ENCODE measurements at regions not wholly inside any gene's neighbourhood (a gene's known extent, or its start where the extent isn't known, plus 50 kb on each side); places are given as distances from the start of the nearest gene placed in this dataset.

DNA sequence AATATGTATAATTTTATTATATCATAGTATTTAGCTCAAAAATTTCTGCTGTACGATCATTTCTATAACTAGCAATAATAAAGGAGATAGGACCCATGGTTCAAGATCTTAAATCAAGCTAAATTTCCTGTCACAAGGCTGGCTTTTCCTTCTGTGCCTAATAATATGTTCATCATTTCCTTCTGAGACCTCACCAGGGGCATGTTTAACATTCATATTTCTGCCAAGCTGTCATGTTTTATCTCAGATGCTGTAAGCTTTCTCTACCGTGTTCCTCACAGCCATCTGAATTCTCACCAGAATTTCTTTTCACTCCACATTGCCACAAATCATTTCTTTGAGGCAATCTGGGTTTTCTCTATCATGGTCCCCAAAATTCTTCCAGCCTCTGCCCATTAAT, 482.3 kb upstream of the SGCG start:
- TF ChIP-seq POLR2A (IDR thresholded peaks at IDR 0.05) (no peak), POLR2AphosphoS5 (IDR thresholded peaks at IDR 0.05) (no peak)
- TF ChIP-seq, protein P1, sequence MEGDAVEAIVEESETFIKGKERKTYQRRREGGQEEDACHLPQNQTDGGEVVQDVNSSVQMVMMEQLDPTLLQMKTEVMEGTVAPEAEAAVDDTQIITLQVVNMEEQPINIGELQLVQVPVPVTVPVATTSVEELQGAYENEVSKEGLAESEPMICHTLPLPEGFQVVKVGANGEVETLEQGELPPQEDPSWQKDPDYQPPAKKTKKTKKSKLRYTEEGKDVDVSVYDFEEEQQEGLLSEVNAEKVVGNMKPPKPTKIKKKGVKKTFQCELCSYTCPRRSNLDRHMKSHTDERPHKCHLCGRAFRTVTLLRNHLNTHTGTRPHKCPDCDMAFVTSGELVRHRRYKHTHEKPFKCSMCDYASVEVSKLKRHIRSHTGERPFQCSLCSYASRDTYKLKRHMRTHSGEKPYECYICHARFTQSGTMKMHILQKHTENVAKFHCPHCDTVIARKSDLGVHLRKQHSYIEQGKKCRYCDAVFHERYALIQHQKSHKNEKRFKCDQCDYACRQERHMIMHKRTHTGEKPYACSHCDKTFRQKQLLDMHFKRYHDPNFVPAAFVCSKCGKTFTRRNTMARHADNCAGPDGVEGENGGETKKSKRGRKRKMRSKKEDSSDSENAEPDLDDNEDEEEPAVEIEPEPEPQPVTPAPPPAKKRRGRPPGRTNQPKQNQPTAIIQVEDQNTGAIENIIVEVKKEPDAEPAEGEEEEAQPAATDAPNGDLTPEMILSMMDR (IDR thresholded peaks at IDR 0.05): no peak
- H3K27ac ChIP-seq: no peak overlapping the region

DNA sequence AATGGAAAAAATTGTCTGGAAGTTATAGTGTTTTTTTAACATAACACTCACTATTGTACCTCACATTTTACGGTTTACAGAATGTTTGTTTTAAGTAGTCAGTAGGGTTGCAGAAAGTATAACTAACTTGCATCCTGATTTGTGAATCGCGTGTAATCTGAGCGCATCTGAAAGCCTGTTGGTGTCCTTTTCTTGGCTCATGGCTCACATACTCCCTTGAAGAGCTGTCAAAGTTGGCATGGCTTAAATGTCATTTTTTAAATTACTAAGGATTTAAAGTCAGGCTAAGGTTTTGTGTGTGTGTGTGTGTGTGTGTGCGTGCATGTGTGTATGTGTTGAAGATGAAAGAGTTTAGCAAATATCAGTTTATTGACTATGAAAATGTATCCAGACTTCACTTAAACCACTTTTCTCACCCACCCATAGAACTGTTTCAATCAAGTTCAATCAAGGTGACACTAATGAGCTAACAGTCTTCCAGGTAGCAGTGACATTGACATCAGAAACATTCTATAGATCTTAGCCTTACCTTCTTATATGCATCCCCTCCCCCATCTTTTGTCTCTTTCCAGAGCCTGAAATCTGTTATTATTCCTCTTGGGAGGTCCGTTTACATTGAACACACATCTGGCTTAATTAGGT, 480.4 kb upstream of the SGCG start:
- Histone ChIP-seq H3K9me3 (no peaks in the 10 kb centered on the region), H3K36me3 (no peaks in the 10 kb centered on the region), H3K4me1 (no peaks in the 10 kb centered on the region), H3K27ac (no peak overlapping the region), H3K4me3 (no peak overlapping the region), H3K27me3 (no peaks in the 10 kb centered on the region)
- DNase-seq (ENCODE audit: low spot score in 2 of 2): no peak
- intact Hi-C loops (cut with DNase I; ENCODE audit: low total_unique reads): no loop called here
- TF ChIP-seq, protein P1 (IDR thresholded peaks at IDR 0.05): no peak
- TF ChIP-seq POLR2AphosphoS5 (IDR thresholded peaks at IDR 0.05): no peak
- no peak for TF ChIP-seq POLR2A (IDR thresholded peaks at IDR 0.05)

More for the DNA sequence above, 482.3 kb upstream of the SGCG start:
- Histone ChIP-seq H3K9me3 (peaks cover 0 to 13% of the 10 kb centered on the region in 2 donors), H3K36me3 (no peaks in the 10 kb centered on the region), H3K4me1 (no peaks in the 10 kb centered on the region), H3K27me3 (no peaks in the 10 kb centered on the region), H3K4me3 (no peak overlapping the region)
- DNase-seq (ENCODE audit: low spot score in 2 of 2): no peak
- intact Hi-C loops (cut with DNase I; ENCODE audit: low total_unique reads): no loop called here

DNA sequence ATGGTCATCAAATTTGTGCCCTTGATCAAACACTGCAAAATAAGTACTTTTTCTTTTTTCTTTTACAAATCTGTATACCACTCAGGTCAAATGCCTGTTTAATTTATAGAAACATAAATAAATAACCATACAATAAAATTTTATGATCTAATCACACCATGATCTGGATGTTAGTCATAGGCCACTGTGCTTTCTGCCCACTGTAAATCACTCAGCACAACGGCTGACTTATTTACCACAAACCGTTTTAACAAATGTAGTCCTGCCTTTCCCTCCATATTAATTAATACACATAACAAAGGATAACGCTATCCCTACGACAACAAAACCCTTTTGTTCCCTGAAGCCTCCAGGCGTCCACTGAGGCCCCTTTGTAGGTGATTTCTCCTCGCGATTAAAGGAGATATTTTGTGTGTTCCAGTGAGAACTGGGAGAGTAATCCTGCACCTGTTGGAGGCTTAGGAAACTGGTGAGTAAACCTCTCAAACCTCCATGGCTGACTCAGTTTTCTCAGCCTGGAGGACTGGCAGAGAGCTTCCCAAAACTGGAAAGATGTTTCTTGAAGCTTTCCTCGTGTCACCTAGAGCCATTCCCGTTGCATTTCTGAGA, 477.1 kb upstream of the SGCG start:
- no peaks in the 10 kb centered on the region for H3K36me3 ChIP-seq
- TF ChIP-seq POLR2A (IDR thresholded peaks at IDR 0.05) (no peak), POLR2AphosphoS5 (IDR thresholded peaks at IDR 0.05) (no peak)
- TF ChIP-seq, protein P1 (IDR thresholded peaks at IDR 0.05): no peak
- intact Hi-C loops (cut with DNase I; ENCODE audit: low total_unique reads): no loop called here
- H3K4me3 ChIP-seq: no peak overlapping the region
- no peaks in the 10 kb centered on the region for H3K9me3 ChIP-seq
- DNase-seq (ENCODE audit: low spot score in 2 of 2): no peak
- no peaks in the 10 kb centered on the region for H3K27me3 ChIP-seq
- H3K4me1 ChIP-seq: no peaks in the 10 kb centered on the region
- no peak overlapping the region for H3K27ac ChIP-seq

DNA sequence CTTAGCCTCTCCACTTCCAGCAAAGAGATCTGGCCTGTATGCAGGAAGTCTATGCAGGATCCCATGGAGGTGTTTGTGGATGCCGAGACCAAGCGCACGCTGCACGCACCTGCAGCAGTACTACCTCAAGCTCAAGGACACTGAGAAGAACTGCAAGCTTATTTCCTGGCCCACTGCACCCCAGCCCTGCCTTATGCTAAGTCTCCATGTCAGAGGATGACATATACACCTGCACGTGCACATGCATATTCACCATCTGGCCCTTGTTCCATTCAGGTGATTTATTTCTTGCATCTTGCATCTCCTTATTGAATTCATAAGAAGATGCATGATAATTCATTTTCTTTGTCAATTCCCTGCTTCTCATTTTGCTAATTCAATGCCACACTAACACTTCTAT, 472.8 kb upstream of the SGCG start:
- intact Hi-C loops (cut with DNase I; ENCODE audit: low total_unique reads): no loop called here
- H3K9me3 ChIP-seq: no peaks in the 10 kb centered on the region
- no peaks in the 10 kb centered on the region for H3K27me3 ChIP-seq
- TF ChIP-seq, protein P1 (IDR thresholded peaks at IDR 0.05): no peak
- no peaks in the 10 kb centered on the region for H3K36me3 ChIP-seq
- no peak overlapping the region for H3K4me3 ChIP-seq
- H3K4me1 ChIP-seq: no peaks in the 10 kb centered on the region
- DNase-seq (ENCODE audit: low spot score in 2 of 2): no peak
- no peak overlapping the region for H3K27ac ChIP-seq

DNA sequence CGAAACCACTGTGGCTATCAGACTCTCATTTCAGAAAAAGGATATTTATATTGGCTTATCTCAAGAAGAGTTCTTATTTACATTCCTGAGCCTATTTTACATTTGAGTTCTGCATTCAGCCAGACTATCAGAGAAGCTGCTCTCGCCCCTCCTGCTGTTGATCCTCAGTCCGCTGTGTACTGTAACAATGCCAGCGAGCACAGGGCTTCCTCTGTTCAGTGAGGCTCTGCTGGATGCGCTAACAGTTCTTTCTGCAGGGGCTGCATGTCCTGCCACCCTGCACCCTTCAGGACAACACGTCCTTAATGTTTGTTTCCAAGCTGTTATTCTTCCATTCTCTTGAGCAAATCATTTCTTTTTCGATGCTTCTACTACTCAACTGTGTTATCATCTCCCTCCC, 463.7 kb upstream of the SGCG start:
- Histone ChIP-seq H3K36me3 (no peaks in the 10 kb centered on the region), H3K27me3 (no peaks in the 10 kb centered on the region), H3K4me1 (no peaks in the 10 kb centered on the region), H3K27ac (no peak overlapping the region), H3K4me3 (no peak overlapping the region), H3K9me3 (no peaks in the 10 kb centered on the region)
- intact Hi-C loops (cut with DNase I; ENCODE audit: low total_unique reads): no loop called here
- TF ChIP-seq POLR2A (IDR thresholded peaks at IDR 0.05): no peak
- TF ChIP-seq POLR2AphosphoS5 (IDR thresholded peaks at IDR 0.05): no peak
- TF ChIP-seq, protein P1 (IDR thresholded peaks at IDR 0.05): no peak
- DNase-seq (ENCODE audit: low spot score in 2 of 2): no peak
